Fibroblast of gingiva (primary cell): ENCODE measurements at regions not wholly inside any gene's neighbourhood (a gene's known extent, or its start where the extent isn't known, plus 50 kb on each side); places are given as distances from the start of the nearest gene placed in this dataset.

Source experiments
- DNase-seq: peaks from one replicate; pipeline ENCODE4 v3.0.0-alpha.2; 2011; ENCODE audit warnings: low read depth

- DNase-seq = no peak
Observed at GRCh38 chr22:49153921-49154320, 673.8 kb downstream of the BRD1 start.

DNA sequence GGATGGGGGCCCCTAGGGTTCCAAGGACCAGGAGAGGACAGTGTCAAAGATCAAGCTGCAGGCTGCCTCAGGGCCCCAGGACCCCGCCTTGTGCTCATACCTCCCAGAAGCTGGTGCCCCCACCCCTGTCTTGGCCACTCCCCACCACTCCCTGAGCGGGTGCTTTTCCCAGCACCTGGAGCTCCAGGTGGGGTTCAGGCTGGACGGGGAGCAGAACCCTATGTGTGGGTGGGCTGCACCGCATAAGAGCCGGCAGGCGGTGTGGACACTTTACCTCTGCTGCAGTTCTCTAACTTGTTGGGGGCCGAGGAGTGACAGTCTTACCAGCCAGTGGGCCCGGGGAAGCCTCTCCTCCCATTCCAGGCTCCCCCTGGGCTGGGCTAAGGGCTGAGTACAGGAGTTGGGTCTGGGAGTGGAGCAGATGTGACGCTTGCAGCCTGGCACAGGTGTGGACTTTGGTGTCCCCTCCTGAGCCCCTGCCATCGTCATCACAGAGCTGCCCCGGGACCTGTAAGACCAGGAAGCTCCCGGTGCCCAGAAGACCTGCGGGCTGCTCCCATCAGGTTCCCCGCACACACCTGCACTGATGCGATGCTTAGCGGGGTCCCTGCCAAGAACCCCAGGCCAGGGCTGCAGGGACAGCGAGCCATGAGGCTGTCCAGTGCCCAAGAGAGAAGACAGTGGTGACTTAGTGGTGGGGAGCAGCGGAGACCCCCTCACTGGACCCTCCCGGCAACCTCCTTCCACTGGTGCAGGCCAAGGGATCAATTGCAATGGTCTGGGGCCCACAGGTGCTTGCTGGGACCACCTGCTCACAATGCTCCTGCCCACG, 674.5 kb downstream of the BRD1 start:
- DNase-seq = no peak

DNA sequence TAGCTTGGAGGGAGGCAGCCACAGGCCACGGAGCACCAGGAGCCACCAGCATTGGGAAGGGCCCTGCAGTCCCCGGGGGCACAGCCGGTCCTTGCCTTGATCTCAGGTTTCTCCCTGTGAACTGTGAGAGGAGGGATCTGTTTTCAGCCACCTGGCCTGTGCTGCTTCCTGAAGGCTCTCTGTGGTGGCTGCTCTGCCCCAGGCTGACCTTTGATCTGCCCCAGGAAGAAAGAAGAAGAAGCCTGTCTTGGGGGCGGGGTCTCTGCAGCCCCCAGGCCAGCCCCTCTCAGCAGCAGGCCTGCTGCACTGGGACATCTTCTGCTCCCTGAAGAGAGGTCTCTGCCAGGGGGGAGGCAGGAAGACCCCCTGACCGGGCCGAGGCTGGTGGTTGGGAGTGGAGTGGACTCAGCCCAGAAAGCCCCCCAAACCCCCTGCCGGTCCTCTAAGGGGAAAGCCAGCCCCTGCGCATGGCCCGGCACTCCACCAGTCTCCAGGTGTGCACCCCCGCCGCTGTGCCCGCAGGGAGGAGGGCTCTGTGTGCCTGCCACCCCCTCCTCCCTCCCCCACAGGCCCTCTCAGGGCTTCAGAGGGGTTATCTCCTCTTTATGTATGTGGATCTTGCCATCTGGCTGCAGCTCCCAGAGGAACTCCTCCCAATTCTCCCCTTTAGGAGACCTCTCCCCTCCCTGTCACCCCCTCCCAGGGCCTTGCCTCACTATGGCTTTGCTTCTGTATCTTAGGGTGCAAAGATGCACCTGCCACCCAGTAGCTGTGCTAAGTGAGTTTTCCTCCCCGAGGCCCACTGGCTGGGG, 675.3 kb downstream of the BRD1 start:
- no peak for DNase-seq

GRCh38 chr22:49151256-49152126, 676.2 kb downstream of the BRD1 start:
- DNase-seq = no peak

DNA sequence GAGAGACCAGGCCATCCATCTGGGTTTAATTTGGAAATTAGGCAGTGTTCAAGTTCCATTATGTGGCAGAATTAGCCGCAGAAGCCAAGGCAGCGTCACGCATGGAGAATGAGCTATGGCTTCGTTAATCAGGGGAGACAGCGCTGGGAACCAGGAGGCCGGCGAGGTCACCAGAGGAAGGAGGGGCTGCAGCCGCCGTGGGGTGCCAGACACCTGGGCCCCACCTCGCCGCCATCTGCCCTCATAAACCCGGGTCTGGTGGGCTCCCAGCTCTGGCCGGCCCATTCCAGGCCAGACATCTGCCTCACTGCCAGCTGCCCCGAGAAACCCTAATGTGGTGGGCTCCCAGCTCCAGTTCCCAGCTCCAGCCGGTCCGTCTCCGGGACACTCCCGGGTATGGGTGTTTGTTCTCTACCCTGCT, 676.9 kb downstream of the BRD1 start:
- DNase-seq = no peak

GRCh38 chr22:49149721-49150608, 677.7 kb downstream of the BRD1 start:
- DNase-seq = no peak

GRCh38 chr22:49148895-49149418, 678.7 kb downstream of the BRD1 start:
- DNase-seq = no peak

GRCh38 chr22:49147617-49148175, 680.0 kb downstream of the BRD1 start:
- DNase-seq = no peak

- DNase-seq = no peak
Observed at GRCh38 chr22:49147171-49147570, 680.5 kb downstream of the BRD1 start.

GRCh38 chr22:49146511-49146910, 681.2 kb downstream of the BRD1 start:
- DNase-seq = no peak

GRCh38 chr22:49143812-49144211, 683.9 kb downstream of the BRD1 start:
- DNase-seq = no peak

GRCh38 chr22:49142891-49143290, 684.8 kb downstream of the BRD1 start:
- no peak for DNase-seq

DNA sequence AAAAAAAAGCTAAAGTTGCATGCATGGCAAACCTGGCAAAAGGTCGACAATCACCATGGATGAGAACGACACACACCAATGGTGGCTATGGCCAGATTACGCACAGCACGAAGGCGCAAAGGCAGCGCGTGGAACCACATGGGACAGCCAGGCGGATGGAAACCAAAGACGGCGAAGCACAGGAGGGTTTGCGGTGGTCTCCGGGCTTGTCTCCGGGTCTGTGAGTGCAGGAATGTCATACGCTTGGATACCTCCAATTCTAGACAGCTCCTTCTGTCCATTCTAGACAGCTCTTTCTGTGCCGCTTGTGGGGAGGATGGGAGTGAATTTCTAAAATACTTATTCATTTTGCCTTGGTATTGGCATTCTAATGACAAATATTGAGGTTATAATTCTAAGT, 685.4 kb downstream of the BRD1 start:
- no peak for DNase-seq

DNA sequence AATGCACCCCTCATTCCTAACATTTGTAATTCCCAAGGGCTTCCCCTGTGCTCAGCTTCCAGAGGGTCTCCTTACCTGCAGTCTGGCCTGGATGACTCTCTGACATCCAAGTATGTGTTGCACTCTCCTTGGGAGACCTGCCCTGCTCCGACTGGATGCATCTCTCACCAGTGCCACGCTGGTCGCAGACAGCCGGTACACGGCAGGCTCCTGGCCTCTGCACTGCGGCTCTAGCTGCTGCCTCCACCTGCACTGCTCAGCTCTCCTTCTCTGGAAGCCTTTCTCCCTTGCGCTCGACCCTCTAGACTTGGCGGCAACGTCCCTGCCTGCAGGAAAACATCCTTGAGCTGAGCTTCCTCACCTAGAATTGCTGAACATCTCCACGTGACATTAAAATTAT, 685.9 kb downstream of the BRD1 start:
- DNase-seq = no peak

DNA sequence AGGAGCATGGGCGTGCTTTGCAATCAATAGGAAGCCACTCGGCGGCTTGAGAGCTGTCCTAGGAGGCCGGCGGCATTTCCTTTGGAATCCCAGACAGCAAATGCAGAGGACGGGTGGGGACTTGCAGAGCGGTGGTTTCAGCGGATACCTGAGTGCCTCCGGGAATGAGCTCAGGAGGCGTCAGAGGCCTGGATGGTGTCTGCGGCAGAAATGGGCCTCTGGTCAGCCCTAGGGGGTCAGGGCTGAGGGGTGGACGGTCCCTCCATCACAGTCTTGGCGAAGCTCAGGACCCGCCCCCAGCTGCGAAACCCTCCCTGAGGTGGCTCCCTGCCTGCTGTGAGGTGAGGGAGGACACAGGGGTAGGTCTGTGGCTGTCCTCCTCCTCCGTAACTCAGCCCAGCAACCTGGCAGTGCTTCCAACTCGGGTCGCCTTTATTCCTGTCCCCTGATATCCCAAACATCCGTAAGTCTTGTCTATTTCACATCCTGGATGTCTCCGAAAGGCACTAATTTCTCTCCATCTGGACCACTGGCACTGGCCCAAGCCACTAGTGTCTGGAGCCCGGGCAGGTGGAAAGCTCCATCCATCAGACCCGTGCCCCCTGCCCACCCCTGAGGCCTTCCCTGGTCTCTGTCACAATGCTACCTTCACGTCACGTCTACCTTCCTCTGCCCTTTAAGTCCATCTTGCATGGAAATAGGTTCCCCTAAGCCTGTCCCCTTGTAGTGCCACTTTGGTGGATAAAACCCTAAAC, 686.6 kb downstream of the BRD1 start:
- no peak for DNase-seq

- no peak for DNase-seq
Observed at GRCh38 chr22:49139492-49140151, 688.1 kb downstream of the BRD1 start.

DNA sequence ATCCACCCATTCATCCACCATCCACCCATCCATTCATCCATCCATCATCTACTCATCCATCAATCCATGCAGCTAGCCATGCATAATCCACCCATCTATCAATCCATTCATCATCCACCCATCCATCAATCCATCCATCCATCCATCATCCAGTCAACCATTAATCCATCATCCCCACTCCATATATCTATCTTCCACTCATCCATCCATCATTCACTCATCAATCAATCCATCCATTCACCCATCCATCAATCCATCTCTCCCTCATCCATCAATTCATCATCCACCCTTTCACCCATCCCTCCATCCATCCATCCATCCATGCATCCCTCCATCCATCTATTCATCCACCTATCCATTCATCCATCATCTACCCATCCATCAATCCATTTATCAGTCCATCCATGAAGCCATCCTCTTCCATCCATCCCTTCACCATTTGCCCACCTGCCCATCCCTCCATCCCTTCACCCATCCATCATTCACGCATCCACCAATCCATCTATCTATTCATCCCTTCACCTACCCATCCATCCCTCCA, 689.4 kb downstream of the BRD1 start:
- no peak for DNase-seq

DNA sequence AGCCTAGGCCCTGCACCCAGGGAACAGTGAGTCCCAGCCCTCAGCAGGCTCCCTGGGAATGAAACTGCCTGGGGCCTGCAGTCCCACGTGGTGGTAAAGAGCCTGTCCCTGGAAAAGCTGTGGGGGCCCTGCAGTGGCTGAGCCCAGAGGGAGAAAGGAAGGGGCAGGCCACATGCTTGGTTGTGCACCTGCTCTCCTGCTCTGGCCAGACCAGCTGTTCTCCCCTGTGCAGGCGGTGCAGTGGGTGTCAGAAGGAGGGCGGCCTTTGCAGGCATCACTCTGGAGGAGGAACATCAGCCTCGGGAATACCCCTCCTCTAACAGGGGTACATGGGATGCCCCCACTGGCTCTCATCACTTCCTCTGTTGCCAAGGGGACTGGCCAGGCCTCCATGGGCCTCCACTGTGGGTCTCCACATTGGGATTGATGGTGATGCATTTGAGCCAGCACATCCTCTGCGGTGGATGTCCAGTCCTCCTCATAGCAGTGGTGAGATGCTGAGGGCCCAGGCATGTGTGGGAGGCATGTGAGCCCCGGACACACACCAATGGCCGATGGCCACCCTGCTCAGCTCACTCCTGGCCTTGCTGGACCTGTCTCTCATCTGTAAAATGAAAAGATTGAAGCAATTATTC, 690.4 kb downstream of the BRD1 start:
- DNase-seq = no peak

DNA sequence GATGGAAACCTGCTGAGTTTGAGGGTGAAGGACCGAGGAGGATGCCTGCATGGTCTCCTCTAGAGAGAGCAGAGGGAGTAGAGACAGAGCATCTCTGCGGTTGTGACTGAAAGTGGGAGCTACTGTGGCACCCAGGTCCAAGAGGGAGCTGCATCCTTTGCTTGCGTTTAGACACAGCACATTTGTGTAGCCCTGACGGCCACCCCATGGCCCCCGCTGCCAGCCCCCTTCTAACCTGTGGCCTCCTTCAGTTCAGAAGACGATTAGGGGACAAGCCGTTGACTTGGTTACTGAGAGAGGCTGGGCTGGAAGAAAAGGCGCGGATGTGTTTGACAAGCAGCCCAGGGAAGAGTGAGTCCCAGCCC, 690.9 kb downstream of the BRD1 start:
- no peak for DNase-seq
